DMS114 treated with DMSO at 0.1 percent for 48 hours (cell line): ENCODE measurements at regions not wholly inside any gene's neighbourhood (a gene's known extent, or its start where the extent isn't known, plus 50 kb on each side); places are given as distances from the start of the nearest gene placed in this dataset.
"Not testable (repeated sequence)": the region's sequence is repeated elsewhere in the genome, so short reads cannot be mapped to it uniquely, and the experiment has no call there.

ENCODE experiments used
- DNase-seq: peaks from one replicate; lab custom pipeline; 2025; ENCODE audit not compliant: unreplicated experiment; lab: John Stamatoyannopoulos, UW

DNA sequence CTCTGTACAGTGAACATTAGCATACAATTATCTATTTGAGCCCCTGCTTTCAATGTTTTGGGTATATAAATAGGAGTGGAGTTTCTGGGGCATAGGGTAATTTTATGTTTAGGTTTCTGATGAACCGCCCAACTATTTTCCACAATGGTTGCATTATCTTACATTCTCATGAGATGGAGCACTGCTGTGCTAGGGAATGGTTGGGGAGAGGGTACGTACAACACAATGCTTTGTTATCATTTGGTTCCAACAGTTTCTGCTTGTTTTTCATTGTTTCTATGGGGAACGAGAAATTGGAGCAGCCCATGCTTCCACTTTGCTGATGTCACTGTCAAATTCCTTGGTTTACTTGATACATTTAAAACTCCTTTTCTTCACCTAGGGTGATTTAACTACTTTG lies 1115.3 kb downstream of the REEP3 start:
- DNase-seq = peak; percentile 87

DNA sequence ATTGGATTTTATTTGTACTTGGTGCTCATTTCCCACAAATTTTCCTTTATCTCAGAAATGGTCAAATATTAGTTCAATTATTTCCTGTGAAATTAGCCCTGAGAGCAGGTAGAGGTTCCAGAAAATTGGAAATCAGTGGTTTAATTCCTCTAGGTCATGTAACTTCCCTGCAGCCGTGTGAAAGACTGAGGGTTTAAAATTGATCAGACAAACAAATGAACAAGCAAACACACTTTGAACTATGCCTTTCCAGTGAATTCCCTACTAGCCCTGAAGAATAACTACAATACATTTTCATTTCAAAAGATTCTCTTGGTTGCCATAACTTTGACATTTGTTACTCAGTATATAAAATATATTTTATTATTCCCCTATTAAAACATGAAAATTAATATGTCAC lies 1116.7 kb downstream of the REEP3 start:
- DNase-seq = no peak

DNA sequence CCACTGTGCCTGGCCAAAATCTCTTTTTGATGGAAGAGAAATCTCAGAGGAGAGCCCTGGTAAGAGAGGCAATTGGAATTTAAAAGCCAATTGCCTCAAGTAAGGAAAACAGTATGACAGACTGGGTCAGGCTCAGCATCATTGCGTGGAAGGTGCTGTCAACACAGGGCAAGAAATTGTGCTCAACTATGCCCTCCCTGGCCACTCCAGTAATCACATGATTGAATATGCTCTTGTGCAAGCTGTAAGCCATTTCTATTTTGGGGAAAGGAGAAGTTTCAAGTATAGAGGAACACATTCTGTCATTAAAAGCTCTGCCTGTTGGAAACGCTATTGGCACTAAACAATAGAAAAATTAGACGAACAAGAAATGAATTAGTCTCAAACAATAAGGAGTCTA lies 1127.7 kb downstream of the REEP3 start:
- DNase-seq = no peak

DNA sequence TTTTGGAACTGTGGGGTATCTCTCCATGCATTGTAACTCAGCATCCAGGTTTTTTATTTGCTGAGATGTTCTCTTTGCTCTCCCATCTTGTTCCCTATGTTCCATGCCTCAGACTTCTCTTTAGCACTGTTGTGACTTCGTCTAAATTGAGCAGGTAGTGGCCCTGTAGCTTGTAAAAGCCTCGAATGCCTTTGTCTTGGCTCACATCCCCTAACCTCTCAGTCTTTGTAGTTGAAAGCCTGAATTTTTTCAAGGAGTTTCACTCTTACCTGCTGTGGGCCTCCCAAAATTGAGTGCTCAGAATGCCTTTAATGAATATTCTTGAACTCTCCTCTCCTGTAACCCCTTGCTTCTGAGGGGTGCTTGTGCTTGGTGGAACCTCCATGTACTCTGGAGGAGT lies 1137.3 kb downstream of the REEP3 start:
- no peak for DNase-seq

DNA sequence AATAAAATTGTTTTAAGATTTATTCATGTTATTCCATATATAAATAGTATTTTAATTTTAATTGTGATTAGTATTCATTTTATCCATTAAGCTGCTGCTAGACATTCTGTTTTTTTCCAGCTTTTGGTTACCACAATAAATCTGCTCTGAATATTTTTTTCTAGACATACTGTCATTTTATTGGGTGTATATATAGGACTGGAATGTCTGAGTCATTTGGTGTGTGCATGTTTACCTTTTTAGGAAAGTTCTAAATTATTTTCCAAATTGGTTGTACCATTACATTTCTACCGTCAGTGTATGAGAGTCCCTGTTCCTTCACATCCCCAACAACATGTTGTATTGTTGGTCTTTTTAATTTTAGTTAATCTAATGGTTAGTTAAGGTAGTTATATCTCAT lies 1138.1 kb downstream of the REEP3 start:
- DNase-seq = no peak

DNA sequence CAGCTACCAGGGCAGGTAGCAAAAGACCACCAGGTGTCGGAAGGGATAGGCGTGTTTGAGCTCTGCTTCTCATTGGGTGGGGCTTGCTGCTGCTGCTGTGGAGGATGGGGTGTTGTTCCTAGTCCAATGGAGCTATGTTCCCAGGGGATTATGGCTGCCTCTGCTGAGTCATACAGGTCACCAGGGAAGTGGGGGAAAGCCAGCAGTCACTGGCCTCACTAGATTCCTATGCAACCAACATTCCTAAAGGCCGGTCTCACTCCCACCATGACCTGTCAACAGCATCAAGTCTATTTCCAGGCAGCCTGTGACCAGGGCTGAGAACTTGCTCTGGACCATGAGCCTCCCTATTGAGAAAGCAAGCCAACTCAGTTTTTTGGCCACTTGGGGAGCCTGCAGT lies 1160.8 kb downstream of the REEP3 start:
- no peak for DNase-seq

DNA sequence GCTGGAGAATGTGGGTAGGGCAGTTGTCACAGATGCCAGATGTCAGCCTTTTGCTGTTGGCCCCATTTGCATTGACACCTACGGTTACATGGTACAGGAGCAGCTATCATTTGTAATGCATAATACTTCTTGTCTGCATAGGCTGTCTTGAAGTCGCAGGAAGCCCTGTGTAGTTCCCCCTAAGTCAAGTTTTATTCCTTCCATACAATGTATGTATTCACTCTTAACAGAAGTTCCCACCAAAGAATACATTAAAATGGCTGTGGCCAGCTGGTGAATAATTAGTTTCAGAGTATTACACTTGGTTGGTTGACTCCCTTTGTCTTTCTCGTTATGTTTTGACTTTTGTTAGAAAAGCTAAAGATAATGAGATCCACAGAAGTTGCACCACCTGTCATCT lies 1169.0 kb downstream of the REEP3 start:
- DNase-seq = no peak

DNA sequence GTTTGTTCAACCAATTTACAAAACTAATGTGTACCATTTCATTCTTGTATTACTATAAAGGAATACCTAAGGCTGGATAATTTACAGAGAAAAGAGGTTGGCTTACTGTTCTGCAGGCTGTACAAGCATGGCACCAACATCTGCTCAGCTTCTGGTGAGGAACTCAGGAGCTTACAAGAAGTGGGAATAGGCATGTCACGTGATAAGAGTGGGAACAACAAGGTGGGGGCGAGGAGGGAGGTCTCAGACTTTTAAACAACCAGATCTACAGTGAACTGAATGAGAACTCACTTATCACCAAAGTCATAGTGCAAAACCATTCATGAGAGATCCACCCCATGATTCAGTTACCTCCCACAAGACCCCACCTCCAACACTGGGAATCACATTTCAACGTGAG lies 1178.0 kb downstream of the REEP3 start:
- DNase-seq = no peak

DNA sequence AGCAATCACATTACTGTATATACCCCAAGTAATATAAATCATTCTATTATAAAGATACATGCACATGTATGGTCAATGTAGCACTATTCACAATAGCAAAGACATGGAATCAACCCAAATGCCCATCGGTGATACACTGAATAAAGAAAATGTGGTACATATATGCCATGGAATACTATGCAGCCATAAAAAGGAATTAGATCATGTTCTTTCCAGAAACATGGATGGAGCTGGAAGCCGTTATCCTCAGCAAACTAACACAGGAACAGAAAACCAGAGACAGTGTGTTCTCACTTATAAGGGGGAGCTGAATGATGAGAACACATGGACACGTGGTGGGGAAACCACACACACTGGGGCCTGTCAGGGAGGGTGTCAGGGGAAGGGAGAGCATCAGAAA lies 1180.9 kb downstream of the REEP3 start:
- DNase-seq = not testable (repeated sequence)

DNA sequence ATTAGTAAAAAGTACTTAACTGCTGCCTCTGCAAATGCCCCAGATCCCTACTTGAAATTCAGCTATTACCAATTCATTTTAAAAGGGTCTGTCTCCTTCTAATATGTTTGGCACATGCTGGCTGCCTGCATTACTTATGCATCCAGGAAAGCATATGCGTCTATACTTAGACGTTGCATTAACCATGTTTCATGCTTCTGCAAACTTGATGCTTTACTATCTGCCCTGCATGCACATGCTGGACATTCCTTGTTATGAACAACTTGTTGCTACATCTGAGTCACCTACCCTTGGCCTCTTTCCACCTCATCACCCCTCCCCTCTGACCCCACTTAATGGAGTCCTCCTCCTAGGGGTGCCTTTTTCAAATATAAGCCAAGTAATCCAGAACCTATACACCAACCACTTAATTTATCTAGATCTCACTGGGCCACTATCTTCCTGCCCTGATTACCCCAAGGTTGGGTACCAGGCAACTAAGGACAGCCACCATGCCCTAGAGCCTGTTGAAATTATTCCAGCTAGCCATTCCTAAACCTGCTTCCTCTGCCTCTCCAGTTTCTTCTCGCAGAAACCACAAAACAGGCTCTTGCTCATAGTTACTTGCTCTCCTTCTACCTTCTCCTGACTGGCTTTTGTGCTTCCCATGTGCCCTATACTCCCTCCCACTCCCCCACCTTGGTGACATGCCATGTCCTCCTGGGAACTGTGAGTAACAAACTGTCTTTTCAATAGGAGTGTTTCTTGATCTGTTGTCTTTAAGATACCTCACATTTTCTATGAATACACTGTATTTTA lies 1187.9 kb downstream of the REEP3 start:
- DNase-seq = no peak

DNA sequence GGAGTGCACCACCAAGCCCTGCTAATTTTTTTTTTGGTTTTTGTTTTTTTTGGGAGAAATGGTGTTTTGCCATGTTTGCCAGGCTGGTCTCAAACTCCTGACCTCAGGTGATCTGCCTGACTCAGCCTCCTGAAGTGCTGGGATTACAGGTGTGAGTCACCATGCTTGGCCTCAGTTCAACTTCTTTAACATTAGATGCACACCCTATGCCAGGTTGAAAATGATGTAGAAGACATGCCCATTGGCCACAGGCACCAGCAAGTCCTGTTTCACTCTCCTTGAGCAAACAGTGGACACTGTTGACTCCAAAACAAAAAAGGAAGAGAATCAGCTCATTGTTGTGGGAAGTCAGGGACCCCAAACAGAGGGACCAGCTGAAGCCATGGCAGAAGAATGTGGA lies 1205.3 kb downstream of the REEP3 start:
- no peak for DNase-seq

DNA sequence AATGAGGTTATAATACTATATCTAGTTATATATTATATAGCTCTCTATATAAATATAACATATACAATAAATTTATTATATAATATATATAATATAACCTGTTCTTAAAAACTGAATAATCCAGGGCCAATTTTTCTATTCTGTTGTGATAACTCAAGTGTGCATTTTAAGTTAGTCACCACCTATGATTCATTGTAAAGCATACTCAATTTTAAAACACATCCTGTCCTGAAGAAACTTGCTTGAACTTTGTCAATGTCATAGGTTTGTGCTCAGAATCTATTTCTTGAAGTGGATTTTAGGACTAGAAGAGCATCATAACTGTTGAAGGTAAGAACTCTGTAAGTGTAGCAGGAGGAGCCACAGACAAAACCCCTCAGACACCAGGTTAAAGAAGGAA lies 1209.8 kb downstream of the REEP3 start:
- no peak for DNase-seq

DNA sequence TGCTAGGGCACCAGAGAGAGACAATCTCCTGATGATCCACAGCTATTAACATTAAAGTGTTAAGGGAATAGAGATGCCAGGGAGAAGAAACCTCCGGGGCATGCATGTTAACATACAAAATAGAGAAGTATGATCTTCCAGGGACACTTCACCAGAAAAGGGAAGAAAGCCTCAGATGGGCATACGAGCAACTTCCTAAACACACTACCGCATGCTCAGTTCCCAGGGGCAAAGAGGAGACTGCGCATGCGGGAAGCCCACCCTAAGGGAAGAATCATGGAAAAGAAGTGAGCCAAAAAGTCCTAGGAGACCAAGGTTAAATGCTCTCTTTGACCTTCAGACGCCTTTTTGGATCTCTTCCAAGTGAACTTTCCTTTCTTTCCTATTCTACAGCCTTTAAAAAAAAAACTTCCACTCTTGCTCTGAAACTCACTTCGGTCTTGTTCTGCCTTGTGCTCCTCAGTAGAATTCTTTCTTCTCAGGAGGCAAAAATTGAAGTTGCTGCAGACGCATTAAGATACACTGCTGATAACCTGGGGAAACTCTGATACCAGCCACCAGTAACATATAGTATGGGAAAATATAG lies 1211.3 kb downstream of the REEP3 start:
- DNase-seq = no peak

DNA sequence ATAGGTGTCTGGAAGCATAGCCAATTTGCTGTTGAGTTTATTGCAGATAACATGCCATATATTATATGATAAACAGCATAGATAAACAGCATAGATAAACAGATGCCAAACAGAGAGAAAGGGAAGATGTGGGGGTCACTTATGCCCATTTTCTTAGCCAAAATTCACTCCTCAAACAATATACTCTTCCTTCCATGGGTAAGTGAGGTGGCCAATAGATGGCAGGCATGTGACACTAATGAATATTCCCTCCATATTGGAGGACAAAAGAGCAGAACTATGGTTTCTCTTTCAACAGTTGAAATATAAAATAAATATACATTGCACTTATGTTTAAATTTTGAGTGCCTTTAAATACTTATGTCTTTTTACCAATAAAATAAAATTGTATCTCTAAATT lies 1212.8 kb downstream of the REEP3 start:
- DNase-seq = no peak

DNA sequence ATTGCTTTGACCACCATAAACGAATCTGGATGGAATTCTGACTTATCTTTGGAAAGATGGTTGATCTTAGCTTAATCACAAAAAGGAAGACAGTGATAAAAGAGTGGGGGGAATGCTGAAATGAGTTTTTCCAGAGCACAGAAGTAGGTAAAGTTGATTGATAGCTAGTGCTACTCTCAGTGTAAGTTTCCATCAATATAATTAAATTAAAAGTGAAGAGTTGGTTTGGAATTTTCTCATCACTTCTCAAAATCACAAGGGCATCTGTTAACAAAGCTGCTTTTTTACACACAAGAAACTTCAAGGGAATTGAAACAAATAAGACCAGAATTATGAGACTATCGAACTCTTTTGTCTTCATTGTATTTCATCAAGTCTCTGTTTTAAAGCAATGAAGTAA lies 1217.3 kb downstream of the REEP3 start:
- DNase-seq = no peak

DNA sequence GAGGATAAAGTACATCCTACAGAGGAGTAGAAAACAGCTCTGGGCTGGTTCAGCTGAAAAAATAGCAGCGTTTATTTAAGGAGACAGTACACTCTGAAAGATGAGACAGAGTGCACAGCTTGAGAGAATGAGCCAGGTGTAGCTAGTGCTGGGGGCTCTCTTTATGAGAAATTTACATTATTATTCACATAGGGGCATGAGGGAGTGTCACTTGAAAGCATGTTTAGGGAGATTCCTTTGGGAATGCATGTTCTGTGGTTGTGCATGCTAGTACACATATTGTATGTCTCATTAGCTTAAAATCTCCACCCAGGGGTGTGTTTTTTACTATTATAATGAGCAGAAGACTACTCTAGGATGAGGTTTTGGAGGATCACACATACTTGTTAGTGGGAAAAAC lies 1224.4 kb downstream of the REEP3 start:
- no peak for DNase-seq

DNA sequence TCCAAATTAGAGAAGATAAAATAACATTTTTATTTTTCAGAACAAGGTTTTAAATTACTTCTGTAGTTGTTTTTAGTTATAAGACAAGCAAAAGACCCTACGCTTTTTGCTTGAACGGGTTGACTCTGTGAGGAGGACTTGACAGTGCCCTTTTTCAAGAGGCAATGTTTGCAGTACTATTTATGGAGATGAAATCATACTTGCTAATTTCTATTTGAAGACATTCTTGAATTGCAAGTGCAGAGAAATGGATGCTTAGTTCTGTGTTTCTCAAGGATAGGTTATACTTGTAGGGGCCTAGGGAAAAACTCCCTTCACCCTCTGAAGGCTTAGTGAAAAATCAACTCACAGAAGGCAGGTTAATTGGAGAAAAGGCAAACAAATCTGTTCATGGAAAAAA lies 1229.5 kb downstream of the REEP3 start:
- DNase-seq = no peak

DNA sequence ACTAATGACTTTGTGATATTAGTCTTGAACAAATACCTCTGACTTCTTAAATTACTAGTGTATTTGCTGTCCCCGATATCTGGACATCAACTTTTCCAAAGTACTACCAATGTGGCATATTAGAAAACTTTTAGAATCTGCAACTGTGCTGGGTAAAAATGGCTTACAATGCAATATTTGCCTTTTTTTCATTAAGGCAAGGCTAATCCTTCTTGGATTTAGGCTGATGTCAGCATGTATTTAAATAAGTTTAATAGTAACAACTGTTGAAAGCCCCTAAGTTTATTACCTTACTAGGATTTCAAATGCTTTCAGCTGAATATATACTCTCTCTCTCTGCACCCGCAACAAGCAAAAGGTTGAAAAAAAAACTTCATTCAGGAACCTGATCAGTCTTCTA lies 1232.3 kb downstream of the REEP3 start:
- no peak for DNase-seq

DNA sequence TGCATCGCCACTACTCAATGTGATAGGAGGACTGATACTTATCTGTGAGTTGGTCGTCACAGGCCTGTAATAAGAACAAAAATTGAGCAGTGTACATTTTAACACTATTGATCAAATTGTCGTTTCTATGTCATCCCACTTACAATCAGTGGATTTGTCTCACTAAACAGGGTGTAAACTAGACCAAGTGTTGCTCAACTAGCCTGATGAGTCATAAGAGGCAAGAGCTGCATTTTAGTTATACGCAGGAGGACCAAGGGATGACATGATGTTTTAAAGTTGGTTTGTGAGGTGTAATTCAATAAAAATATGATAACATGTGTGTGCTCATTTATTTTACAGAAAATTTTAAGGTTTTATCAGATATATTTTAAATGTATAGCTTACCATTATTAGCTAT lies 1239.2 kb downstream of the REEP3 start:
- DNase-seq = no peak

DNA sequence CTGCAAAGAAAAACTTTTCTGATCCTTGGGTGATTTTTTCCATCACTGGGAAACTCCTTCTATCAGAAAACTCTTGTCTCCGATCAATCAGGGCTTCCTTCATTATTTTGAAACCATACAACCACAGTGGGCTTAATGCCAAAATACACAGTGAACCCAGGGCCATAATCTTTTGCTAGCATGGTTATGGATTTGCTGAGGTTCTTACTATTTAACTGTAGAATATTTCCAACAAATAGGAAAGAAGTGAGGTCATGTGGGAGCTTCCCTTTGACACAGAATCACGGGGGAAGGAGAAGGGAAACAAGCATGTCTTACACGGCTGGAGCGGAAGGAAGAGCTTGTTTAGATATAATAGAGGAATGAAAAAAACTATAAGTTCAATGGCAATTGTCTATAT lies 1241.7 kb downstream of the REEP3 start:
- no peak for DNase-seq

DNA sequence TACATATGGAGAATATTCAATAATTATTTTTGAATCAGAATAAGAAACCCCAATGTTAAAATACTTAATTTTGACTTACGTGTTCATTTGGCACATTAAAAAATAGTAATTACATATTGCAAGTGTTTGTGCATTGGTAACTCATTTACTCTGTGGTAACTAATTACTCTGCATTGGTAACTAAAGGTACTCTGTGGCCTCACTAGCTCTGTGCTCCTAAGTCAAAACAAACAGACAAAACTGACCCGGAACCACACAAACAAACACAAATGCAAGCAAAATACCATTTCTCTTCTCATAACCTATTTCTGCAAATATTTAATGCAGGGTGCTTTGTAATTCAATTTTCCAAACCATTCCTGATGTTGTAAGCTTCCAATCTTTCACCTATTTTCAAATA lies 1244.3 kb downstream of the REEP3 start:
- DNase-seq = no peak

DNA sequence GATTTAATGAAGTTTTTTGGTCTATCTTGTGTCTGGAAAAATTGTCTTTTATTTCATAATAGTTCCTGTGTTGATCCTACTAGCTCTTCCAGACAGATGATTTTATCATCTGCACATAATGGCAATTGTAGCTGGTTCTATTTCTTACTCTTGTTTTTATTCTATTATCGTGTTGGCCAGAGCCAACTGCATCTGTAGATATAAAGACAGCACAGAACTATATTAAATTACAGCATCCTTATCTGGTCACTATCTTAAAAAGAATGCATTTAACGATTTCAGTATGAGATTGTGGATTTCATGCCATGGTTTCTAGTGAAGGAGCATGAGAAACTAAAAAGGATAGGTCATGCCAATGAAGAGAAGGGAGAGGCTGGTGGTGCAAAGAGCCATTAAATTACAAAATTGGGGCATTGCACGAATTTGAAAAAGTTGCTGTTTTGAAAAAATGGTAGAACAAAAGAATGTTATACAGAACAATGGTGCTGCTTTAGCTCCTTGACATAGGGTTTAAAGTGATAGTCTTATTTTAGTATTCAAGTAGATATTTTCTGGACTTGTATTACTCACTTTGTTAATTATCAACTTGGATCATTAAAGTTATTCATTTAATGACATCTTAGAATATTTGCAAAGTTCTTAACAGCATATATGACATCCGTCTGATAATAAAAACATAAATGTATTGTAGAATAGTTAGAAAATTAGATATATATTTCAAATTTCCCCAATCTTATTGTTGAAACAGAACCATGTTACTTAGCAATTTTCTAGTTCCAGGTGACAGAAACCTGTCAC lies 1250.3 kb downstream of the REEP3 start:
- DNase-seq = no peak
